ENCODE measurements at regions not wholly inside any gene's neighbourhood (a gene's known extent, or its start where the extent isn't known, plus 50 kb on each side); places are given as distances from the start of the nearest gene placed in this dataset.

DNA sequence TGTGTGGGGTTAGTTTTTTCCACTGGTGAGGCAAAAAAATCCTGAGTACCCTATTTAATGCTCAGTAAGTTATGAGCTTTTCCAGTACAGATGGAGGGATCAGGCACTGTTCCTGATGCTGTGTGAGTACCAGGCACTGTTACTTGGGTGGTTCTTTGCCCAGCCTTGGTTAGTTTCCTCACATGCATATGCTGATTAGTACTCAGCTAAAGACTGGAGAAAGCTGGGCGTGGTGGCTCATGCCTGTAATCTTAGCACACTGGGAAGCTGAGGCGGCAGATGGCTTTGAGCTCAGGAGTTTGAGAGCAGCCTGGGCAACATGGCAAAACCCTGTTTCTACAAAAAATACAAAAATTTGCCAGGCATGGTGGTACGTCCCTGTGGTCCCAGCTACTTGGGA is 210.3 kb upstream of the SGO1 start:
- TF ChIP-seq, protein P1, sequence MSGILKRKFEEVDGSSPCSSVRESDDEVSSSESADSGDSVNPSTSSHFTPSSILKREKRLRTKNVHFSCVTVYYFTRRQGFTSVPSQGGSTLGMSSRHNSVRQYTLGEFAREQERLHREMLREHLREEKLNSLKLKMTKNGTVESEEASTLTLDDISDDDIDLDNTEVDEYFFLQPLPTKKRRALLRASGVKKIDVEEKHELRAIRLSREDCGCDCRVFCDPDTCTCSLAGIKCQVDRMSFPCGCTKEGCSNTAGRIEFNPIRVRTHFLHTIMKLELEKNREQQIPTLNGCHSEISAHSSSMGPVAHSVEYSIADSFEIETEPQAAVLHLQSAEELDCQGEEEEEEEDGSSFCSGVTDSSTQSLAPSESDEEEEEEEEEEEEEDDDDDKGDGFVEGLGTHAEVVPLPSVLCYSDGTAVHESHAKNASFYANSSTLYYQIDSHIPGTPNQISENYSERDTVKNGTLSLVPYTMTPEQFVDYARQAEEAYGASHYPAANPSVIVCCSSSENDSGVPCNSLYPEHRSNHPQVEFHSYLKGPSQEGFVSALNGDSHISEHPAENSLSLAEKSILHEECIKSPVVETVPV (CRISPR knock-in tag; IDR thresholded peaks at IDR 0.05): no peak
- TF ChIP-seq GLIS3 (CRISPR knock-in tag; IDR thresholded peaks at IDR 0.05) (no peak), ZFP30 (CRISPR knock-in tag; IDR thresholded peaks at IDR 0.05) (no peak), ZNF565 (CRISPR knock-in tag; conservative IDR thresholded peaks at IDR 0.05; ENCODE audit: low read depth) (no peak), CSDC2 (CRISPR knock-in tag; IDR thresholded peaks at IDR 0.05) (no peak)
- TF ChIP-seq, protein P2, sequence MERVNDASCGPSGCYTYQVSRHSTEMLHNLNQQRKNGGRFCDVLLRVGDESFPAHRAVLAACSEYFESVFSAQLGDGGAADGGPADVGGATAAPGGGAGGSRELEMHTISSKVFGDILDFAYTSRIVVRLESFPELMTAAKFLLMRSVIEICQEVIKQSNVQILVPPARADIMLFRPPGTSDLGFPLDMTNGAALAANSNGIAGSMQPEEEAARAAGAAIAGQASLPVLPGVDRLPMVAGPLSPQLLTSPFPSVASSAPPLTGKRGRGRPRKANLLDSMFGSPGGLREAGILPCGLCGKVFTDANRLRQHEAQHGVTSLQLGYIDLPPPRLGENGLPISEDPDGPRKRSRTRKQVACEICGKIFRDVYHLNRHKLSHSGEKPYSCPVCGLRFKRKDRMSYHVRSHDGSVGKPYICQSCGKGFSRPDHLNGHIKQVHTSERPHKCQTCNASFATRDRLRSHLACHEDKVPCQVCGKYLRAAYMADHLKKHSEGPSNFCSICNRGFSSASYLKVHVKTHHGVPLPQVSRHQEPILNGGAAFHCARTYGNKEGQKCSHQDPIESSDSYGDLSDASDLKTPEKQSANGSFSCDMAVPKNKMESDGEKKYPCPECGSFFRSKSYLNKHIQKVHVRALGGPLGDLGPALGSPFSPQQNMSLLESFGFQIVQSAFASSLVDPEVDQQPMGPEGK (CRISPR knock-in tag; IDR thresholded peaks at IDR 0.05; ENCODE audit: borderline replicate concordance): no peak

Data from SK-N-SH treated with all-trans-retinoic acid at 6 μM for 48 hours (cell line).